Mucosa of stomach (tissue), 1 donor: ENCODE measurements at regions not wholly inside any gene's neighbourhood (a gene's known extent, or its start where the extent isn't known, plus 50 kb on each side); places are given as distances from the start of the nearest gene placed in this dataset.

Experiments
- H3K27me3 ChIP-seq: one replicate; pipeline ENCODE4 v1.7.0; 2013; ENCODE audit warnings: mild to moderate bottlenecking, low read length; ENCODE audit not compliant: control insufficient read depth, insufficient read depth
- H3K36me3 ChIP-seq: one replicate; pipeline ENCODE4 v1.7.0; 2013; ENCODE audit warnings: low read length; ENCODE audit not compliant: control insufficient read depth, insufficient read depth
- H3K4me1 ChIP-seq: one replicate; pipeline ENCODE4 v1.7.0; 2013; ENCODE audit warnings: mild to moderate bottlenecking, low read length; ENCODE audit not compliant: control insufficient read depth, insufficient read depth
- H3K4me3 ChIP-seq: one replicate; pipeline ENCODE4 v1.7.0; 2013; ENCODE audit warnings: low read length
- H3K9ac ChIP-seq: one replicate; pipeline ENCODE4 v1.7.0; 2013; ENCODE audit warnings: mild to moderate bottlenecking, low read length, moderate library complexity
- H3K9me3 ChIP-seq: one replicate; pipeline ENCODE4 v1.7.0; 2013; ENCODE audit warnings: mild to moderate bottlenecking, low read length, moderate library complexity; ENCODE audit not compliant: control insufficient read depth
- donor health status: Pancreatic carcinoma.

DNA sequence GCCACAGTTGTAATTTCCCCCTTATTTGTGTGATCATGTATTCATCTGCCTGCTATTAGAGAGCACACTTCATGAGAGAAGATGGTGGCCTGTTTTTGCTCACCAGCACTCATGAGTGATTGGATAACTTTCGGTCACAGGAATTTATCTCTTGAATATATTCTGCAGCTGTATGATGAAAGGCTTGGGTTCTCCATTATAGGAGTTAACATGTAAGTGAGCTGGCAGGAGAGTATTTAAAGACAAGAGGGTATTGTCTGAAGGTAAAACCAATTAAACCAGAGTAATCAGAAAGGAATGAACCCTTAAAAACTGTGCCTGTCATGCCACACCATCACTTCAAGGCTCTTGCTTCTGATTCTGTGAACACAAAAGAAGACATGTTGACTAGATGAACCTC lies 574.9 kb upstream of the CAMK1G start:
- H3K4me3 ChIP-seq: no peak overlapping the region
- no peaks in the 10 kb centered on the region for H3K4me1 ChIP-seq
- no peak overlapping the region for H3K9ac ChIP-seq
- H3K36me3 ChIP-seq: no peaks in the 10 kb centered on the region
- H3K9me3 ChIP-seq: no peaks in the 10 kb centered on the region
- no peaks in the 10 kb centered on the region for H3K27me3 ChIP-seq

DNA sequence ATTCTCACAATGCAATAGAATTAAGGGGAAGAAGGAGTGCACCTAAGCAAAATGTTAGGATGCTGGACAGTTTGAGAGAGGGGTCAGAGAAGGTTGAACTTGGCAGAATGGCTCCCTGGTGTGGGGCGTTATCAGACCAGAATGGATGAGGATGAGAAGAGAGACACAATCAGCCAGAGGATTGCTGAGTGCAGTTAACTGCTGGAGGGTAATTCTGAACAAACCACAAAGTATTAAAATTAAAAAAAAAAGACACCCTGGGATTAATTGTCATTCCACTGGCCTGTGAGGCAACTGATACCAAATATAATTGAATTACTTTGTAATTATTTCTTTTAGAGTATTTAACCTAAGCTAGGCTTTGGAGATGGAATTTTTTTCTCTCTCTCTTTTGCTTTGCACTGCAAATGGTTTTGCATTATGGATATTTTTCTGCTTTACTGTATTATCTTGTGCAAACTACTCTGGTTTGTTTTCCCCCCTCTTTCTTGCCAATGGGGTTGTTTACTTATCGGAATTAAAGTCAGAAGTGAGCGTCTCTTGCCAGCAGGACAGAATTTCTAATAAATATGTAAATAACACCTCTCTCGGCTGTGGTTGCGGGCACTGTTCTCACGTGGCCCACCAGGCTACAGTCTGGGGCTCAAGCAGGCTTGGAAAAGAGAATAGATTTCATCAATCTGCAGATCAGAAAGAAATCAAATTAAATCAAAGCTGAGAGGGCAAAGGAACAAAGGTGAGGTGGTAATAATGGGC lies 572.9 kb upstream of the CAMK1G start:
- no peak overlapping the region for H3K9ac ChIP-seq

DNA sequence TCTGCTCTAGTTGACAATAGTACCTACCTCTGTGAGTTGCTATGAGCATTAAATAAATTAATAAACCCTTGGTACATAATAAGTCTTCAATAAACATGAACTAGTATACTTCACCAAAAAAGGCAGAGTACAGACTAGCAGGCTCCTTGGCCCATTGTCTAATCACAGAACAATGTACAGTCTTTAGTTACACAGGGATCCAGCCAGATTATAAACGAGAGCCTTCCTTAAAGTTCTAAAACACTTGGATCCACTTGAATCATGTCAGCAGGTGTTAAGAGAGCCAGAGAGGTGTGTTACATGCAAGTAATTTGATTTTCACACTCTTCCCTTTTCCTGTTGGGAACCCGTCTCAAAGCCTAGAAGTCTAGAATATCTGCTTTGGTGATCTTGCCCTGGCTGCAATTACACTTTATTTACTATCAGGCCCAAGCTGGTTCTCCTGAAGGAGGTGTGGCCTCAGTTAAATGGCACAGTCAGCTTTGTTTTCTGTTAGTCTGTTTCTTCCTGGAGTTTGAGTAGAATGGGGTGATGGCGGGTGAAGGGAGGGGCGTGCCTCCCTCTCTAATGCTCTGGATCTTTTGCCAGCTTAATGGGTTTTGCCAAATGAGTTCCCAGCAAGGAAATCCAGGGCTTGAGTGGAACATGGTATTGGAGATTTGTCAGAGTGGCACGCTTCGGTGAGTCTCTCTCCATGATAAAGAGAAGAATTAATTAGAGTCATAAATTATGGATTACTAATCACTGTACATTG lies 570.9 kb upstream of the CAMK1G start:
- H3K4me1 ChIP-seq: no peaks in the 10 kb centered on the region
- H3K9ac ChIP-seq: no peak overlapping the region

More for the DNA sequence above, 572.9 kb upstream of the CAMK1G start:
- Histone ChIP-seq H3K36me3 (no peaks in the 10 kb centered on the region), H3K27me3 (no peaks in the 10 kb centered on the region), H3K4me1 (no peaks in the 10 kb centered on the region), H3K9me3 (no peaks in the 10 kb centered on the region), H3K4me3 (no peak overlapping the region)

GRCh38 chr1:209015092-209015491 lies 568.4 kb upstream of the CAMK1G start:
- H3K4me1 ChIP-seq: no peaks in the 10 kb centered on the region
- no peak overlapping the region for H3K4me3 ChIP-seq
- no peak overlapping the region for H3K9ac ChIP-seq
- no peaks in the 10 kb centered on the region for H3K27me3 ChIP-seq
- no peaks in the 10 kb centered on the region for H3K36me3 ChIP-seq
- H3K9me3 ChIP-seq: no peaks in the 10 kb centered on the region

More for the DNA sequence above, 570.9 kb upstream of the CAMK1G start:
- no peaks in the 10 kb centered on the region for H3K36me3 ChIP-seq
- H3K27me3 ChIP-seq: no peaks in the 10 kb centered on the region
- no peaks in the 10 kb centered on the region for H3K9me3 ChIP-seq
- H3K4me3 ChIP-seq: no peak overlapping the region

DNA sequence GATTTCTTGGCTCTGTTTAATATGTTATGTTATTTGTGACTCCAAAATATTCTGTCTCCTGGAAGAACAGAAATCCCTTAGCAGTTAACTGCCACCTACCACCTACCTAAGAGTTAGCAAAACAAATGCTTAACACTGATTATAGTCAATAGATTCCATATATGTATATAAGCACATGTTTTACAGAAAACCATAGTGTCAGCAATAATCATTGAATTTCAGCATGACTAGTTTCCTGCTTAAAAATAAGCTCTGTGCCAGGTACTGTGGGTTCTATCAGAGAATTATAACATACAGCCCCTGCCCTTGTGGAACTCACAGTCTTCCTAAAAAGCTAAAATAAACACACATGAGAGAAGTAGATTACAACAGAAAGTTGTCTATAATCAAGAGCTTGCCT lies 561.9 kb upstream of the CAMK1G start:
- H3K4me3 ChIP-seq: no peak overlapping the region
- no peaks in the 10 kb centered on the region for H3K27me3 ChIP-seq
- no peaks in the 10 kb centered on the region for H3K4me1 ChIP-seq
- H3K9ac ChIP-seq: no peak overlapping the region
- no peaks in the 10 kb centered on the region for H3K9me3 ChIP-seq
- H3K36me3 ChIP-seq: no peaks in the 10 kb centered on the region

- no peaks in the 10 kb centered on the region for H3K27me3 ChIP-seq
- H3K4me1 ChIP-seq: no peaks in the 10 kb centered on the region
- no peaks in the 10 kb centered on the region for H3K9me3 ChIP-seq
- H3K4me3 ChIP-seq: no peak overlapping the region
- H3K36me3 ChIP-seq: no peaks in the 10 kb centered on the region
- no peak overlapping the region for H3K9ac ChIP-seq
These were observed 559.7 kb upstream of the CAMK1G start for GRCh38 chr1:209023790-209024189.

- Histone ChIP-seq H3K36me3 (no peaks in the 10 kb centered on the region), H3K9ac (no peak overlapping the region), H3K9me3 (no peaks in the 10 kb centered on the region), H3K4me3 (no peak overlapping the region), H3K27me3 (no peaks in the 10 kb centered on the region), H3K4me1 (no peaks in the 10 kb centered on the region)
These were observed 553.8 kb upstream of the CAMK1G start for GRCh38 chr1:209029737-209030136.

DNA sequence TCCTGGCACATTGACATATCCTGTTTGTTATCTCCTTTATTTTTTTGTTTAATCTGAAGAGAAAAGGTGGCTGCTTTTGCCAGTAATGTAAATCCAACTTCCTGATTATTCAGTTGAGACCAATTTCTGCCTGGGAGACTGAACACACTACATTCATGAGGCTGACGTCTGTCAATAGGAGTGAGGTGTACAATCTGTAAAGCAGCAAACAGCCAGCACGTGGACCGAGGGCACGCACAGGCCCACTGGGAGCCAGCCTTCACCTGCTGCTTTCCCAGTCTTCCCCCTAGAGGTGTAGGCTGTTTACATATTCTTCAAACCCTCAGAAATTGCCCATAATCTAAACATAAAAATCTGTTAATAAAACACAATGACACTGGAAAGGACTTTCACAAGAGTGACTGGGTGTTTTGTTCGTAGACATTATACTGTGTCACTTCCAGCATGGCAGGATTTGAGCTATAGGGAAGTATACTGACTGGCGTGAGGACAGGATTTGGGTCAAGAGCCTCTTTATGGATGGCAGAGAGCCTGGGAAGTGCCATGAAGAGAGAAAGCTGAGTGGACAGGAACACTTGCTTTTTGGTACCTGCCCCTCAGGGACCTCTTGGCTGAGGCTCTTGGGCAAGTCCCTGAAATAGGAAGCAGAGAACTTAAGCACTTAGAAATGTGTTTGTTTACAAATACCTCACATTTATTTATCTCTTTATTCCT lies 552.9 kb upstream of the CAMK1G start:
- Histone ChIP-seq H3K4me1 (no peaks in the 10 kb centered on the region), H3K9ac (no peak overlapping the region), H3K36me3 (no peaks in the 10 kb centered on the region), H3K27me3 (no peaks in the 10 kb centered on the region), H3K9me3 (no peaks in the 10 kb centered on the region), H3K4me3 (no peak overlapping the region)

DNA sequence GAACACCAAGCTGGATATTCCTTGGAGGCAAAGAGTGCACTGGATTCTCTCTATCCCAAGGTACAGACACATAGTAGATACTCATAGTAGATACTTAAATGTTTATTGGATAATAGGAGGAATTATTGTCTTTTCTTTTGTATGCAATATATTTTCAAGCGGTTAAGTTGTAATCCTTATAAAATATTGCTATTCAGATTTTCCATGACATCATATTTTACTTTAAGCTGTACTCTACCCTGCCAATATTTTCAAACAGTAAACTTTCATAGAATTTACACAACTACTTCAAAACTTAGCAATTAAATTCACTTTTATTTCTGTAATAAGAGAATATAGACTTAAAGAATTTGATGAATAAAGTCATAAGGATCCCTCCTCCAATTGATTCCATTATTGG lies 546.5 kb upstream of the CAMK1G start:
- H3K9ac ChIP-seq: no peak overlapping the region
- H3K4me1 ChIP-seq: no peaks in the 10 kb centered on the region
- H3K9me3 ChIP-seq: no peaks in the 10 kb centered on the region
- no peaks in the 10 kb centered on the region for H3K36me3 ChIP-seq
- H3K27me3 ChIP-seq: no peaks in the 10 kb centered on the region
- H3K4me3 ChIP-seq: no peak overlapping the region

DNA sequence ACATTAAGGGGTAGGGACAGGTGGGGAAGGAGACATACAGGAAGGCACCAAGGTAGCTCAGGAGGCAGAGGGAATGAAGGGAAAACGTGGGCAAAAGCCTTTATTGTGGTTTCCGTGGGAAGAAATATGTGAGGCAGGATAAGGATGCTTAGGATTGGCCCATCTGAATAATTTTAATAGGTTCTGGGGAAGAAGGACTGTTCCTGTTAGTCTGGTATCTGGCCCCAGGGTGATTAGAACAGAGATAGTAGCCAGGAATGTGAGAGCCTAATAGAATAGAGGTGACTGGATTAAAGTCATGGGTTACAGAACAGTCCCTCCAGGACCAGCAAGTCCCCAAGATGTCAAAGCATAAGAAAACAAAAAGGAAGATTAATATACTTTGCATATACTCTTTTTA lies 545.2 kb upstream of the CAMK1G start:
- H3K9ac ChIP-seq: no peak overlapping the region
- H3K4me3 ChIP-seq: no peak overlapping the region
- no peaks in the 10 kb centered on the region for H3K9me3 ChIP-seq
- no peaks in the 10 kb centered on the region for H3K27me3 ChIP-seq
- no peaks in the 10 kb centered on the region for H3K4me1 ChIP-seq
- no peaks in the 10 kb centered on the region for H3K36me3 ChIP-seq

DNA sequence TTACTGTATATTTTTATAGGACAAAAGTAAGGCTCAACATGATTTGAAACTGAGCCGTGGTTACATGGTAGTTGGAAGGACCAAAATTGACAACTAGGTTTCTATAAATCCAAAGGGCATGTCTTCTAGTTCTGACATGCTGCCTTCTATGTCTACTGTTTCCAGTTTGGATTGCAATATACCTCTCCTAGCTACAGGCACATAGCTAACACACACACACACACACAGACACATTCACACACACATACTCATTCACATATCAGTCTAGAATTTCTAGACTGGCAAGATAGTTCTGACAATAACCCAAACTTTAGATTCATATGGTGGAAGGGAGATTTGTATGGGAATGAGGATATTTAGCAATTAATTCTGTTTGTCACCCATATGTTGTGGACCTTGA lies 544.8 kb upstream of the CAMK1G start:
- H3K9me3 ChIP-seq: no peaks in the 10 kb centered on the region
- H3K4me3 ChIP-seq: no peak overlapping the region
- no peaks in the 10 kb centered on the region for H3K36me3 ChIP-seq
- H3K27me3 ChIP-seq: no peaks in the 10 kb centered on the region
- no peaks in the 10 kb centered on the region for H3K4me1 ChIP-seq
- H3K9ac ChIP-seq: no peak overlapping the region

- Histone ChIP-seq H3K9ac (no peak overlapping the region), H3K36me3 (no peaks in the 10 kb centered on the region), H3K9me3 (no peaks in the 10 kb centered on the region), H3K4me3 (no peak overlapping the region), H3K27me3 (no peaks in the 10 kb centered on the region), H3K4me1 (no peaks in the 10 kb centered on the region)
These were observed 543.2 kb upstream of the CAMK1G start for GRCh38 chr1:209040351-209040750.
